ENCODE measurements at regions not wholly inside any gene's neighbourhood (a gene's known extent, or its start where the extent isn't known, plus 50 kb on each side); places are given as distances from the start of the nearest gene placed in this dataset.
A peak's percentile ranks its signal among the peaks of the same experiment; 100 is the strongest.

- intact Hi-C loops (cut with micrococcal nuclease) = loop anchor here in 1 of 2 donors (10.0 kb wide), 1 partner anchor 397 kb away; the partner anchor contains the start of gene NAPG
- ChIA-PET POLR2A (no interaction called here), CTCF (no interaction called here)
- ATAC-seq (no peak), DNase-seq (no peak)
- no peak overlapping the region for H3K27ac Mint-ChIP-seq
- Histone ChIP-seq H3K4me1 (ENCODE audit: control insufficient read depth in 2 of 2, insufficient read depth in 2 of 2, low read length in 2 of 2) (no peaks in the 10 kb centered on the region), H3K9me3 (ENCODE audit: control insufficient read depth in 2 of 3, low read length in 3 of 3) (no peaks in the 10 kb centered on the region), H3K36me3 (ENCODE audit: control insufficient read depth in 2 of 3, insufficient read depth in 3 of 3, low read length in 3 of 3) (no peaks in the 10 kb centered on the region), H3K27me3 (ENCODE audit: control insufficient read depth in 2 of 2, insufficient read depth in 2 of 2, low read length in 2 of 2) (peaks cover 0 to 2% of the 10 kb centered on the region in 2 donors), H3K4me3 (ENCODE audit: low read length) (no peak overlapping the region), H3K27ac (ENCODE audit: low read depth, low read length) (no peak overlapping the region)
- H3K9me3 Mint-ChIP-seq = peaks cover 0 to 1% (median 0%) of the 10 kb centered on the region in 11 donors
- no peak overlapping the region for H3K4me3 Mint-ChIP-seq
- H3K4me1 Mint-ChIP-seq = peaks cover 0 to 18% (median 0%) of the 10 kb centered on the region in 7 donors
- H3K27me3 Mint-ChIP-seq = peaks cover 23 to 48% (median 27%) of the 10 kb centered on the region in 5 donors
- no peaks in the 10 kb centered on the region for H3K36me3 Mint-ChIP-seq
Measured at GRCh38 chr18:10127729-10128128, 213.9 kb downstream of the VAPA start.

- no peaks in the 10 kb centered on the region for H3K36me3 Mint-ChIP-seq
- no peak overlapping the region for H3K4me3 Mint-ChIP-seq
- H3K27ac ChIP-seq (ENCODE audit: low read depth, low read length) = no peak overlapping the region
- no peaks in the 10 kb centered on the region for H3K36me3 ChIP-seq (ENCODE audit: control insufficient read depth in 2 of 3, insufficient read depth in 3 of 3, low read length in 3 of 3)
- peaks cover 28 to 61% (median 31%) of the 10 kb centered on the region in 5 donors for H3K27me3 Mint-ChIP-seq
- ChIA-PET CTCF (no interaction called here), POLR2A (no interaction called here)
- peaks cover 0 to 2% (median 0%) of the 10 kb centered on the region in 11 donors for H3K9me3 Mint-ChIP-seq
- H3K4me3 ChIP-seq (ENCODE audit: low read length) = no peak overlapping the region
- DNase-seq = no peak
- H3K27ac Mint-ChIP-seq = no peak overlapping the region
- H3K4me1 ChIP-seq (ENCODE audit: control insufficient read depth in 2 of 2, insufficient read depth in 2 of 2, low read length in 2 of 2) = no peaks in the 10 kb centered on the region
- peaks cover 0 to 10% (median 0%) of the 10 kb centered on the region in 7 donors for H3K4me1 Mint-ChIP-seq
- intact Hi-C loops (cut with micrococcal nuclease) = loop anchor here in 1 of 2 donors (10.0 kb wide), 1 partner anchor 396 kb away; the partner anchor contains the start of gene NAPG
- H3K27me3 ChIP-seq (ENCODE audit: control insufficient read depth in 2 of 2, insufficient read depth in 2 of 2, low read length in 2 of 2) = peaks cover 0 to 5% of the 10 kb centered on the region in 2 donors
- no peaks in the 10 kb centered on the region for H3K9me3 ChIP-seq (ENCODE audit: control insufficient read depth in 2 of 3, low read length in 3 of 3)
- no peak for ATAC-seq
Measured at GRCh38 chr18:10128921-10129501, 215.2 kb downstream of the VAPA start.

- intact Hi-C loops (cut with micrococcal nuclease) = no loop called here
- CTCF ChIA-PET = no interaction called here
- Mint-ChIP-seq H3K36me3 (no peaks in the 10 kb centered on the region), H3K4me3 (no peak overlapping the region), H3K4me1 (peaks cover 0 to 7% (median 0%) of the 10 kb centered on the region in 7 donors), H3K27ac (peak overlapping the region in 1 of 9 donors; percentile 39), H3K9me3 (peaks cover 0 to 2% (median 0%) of the 10 kb centered on the region in 11 donors), H3K27me3 (peaks cover 31 to 67% (median 35%) of the 10 kb centered on the region in 5 donors)
- Histone ChIP-seq H3K4me1 (ENCODE audit: control insufficient read depth in 2 of 2, insufficient read depth in 2 of 2, low read length in 2 of 2) (no peaks in the 10 kb centered on the region), H3K27ac (ENCODE audit: low read depth, low read length) (no peak overlapping the region), H3K4me3 (ENCODE audit: low read length) (no peak overlapping the region), H3K9me3 (ENCODE audit: control insufficient read depth in 2 of 3, low read length in 3 of 3) (no peaks in the 10 kb centered on the region), H3K27me3 (ENCODE audit: control insufficient read depth in 2 of 2, insufficient read depth in 2 of 2, low read length in 2 of 2) (peaks cover 0 to 5% of the 10 kb centered on the region in 2 donors), H3K36me3 (ENCODE audit: control insufficient read depth in 2 of 3, insufficient read depth in 3 of 3, low read length in 3 of 3) (no peaks in the 10 kb centered on the region)
- POLR2A ChIA-PET = no interaction called here
- no peak for ATAC-seq
- no peak for DNase-seq
Measured at GRCh38 chr18:10130606-10131005, 216.8 kb downstream of the VAPA start.

- CTCF ChIA-PET = no interaction called here
- no peaks in the 10 kb centered on the region for H3K36me3 ChIP-seq (ENCODE audit: control insufficient read depth in 2 of 3, insufficient read depth in 3 of 3, low read length in 3 of 3)
- H3K36me3 Mint-ChIP-seq = no peaks in the 10 kb centered on the region
- H3K4me1 Mint-ChIP-seq = peaks cover 0 to 7% (median 0%) of the 10 kb centered on the region in 7 donors
- peaks cover 0 to 2% (median 0%) of the 10 kb centered on the region in 11 donors for H3K9me3 Mint-ChIP-seq
- H3K27ac ChIP-seq (ENCODE audit: low read depth, low read length) = no peak overlapping the region
- intact Hi-C loops (cut with micrococcal nuclease) = no loop called here
- H3K4me3 Mint-ChIP-seq = no peak overlapping the region
- no peak overlapping the region for H3K27ac Mint-ChIP-seq
- no peak overlapping the region for H3K4me3 ChIP-seq (ENCODE audit: low read length)
- H3K4me1 ChIP-seq (ENCODE audit: control insufficient read depth in 2 of 2, insufficient read depth in 2 of 2, low read length in 2 of 2) = no peaks in the 10 kb centered on the region
- ATAC-seq (no peak), DNase-seq (no peak)
- peaks cover 0 to 5% of the 10 kb centered on the region in 2 donors for H3K27me3 ChIP-seq (ENCODE audit: control insufficient read depth in 2 of 2, insufficient read depth in 2 of 2, low read length in 2 of 2)
- no peaks in the 10 kb centered on the region for H3K9me3 ChIP-seq (ENCODE audit: control insufficient read depth in 2 of 3, low read length in 3 of 3)
- POLR2A ChIA-PET = no interaction called here
- peaks cover 31 to 71% (median 35%) of the 10 kb centered on the region in 5 donors for H3K27me3 Mint-ChIP-seq
Measured at GRCh38 chr18:10131081-10131459, 217.3 kb downstream of the VAPA start.

- H3K27me3 Mint-ChIP-seq = peaks cover 33 to 74% (median 35%) of the 10 kb centered on the region in 5 donors
- H3K27ac ChIP-seq (ENCODE audit: low read depth, low read length) = no peak overlapping the region
- POLR2A ChIA-PET = no interaction called here
- CTCF ChIA-PET = no interaction called here
- H3K27ac Mint-ChIP-seq = no peak overlapping the region
- peaks cover 0 to 7% (median 0%) of the 10 kb centered on the region in 7 donors for H3K4me1 Mint-ChIP-seq
- DNase-seq (no peak), ATAC-seq (no peak)
- peaks cover 0 to 5% of the 10 kb centered on the region in 2 donors for H3K27me3 ChIP-seq (ENCODE audit: control insufficient read depth in 2 of 2, insufficient read depth in 2 of 2, low read length in 2 of 2)
- no peak overlapping the region for H3K4me3 ChIP-seq (ENCODE audit: low read length)
- no peaks in the 10 kb centered on the region for H3K9me3 ChIP-seq (ENCODE audit: control insufficient read depth in 2 of 3, low read length in 3 of 3)
- H3K4me1 ChIP-seq (ENCODE audit: control insufficient read depth in 2 of 2, insufficient read depth in 2 of 2, low read length in 2 of 2) = no peaks in the 10 kb centered on the region
- peak overlapping the region in 4 of 10 donors; percentile 8 to 26 (median 14) for H3K4me3 Mint-ChIP-seq
- no peaks in the 10 kb centered on the region for H3K36me3 ChIP-seq (ENCODE audit: control insufficient read depth in 2 of 3, insufficient read depth in 3 of 3, low read length in 3 of 3)
- intact Hi-C loops (cut with micrococcal nuclease) = no loop called here
- peaks cover 0 to 2% (median 0%) of the 10 kb centered on the region in 11 donors for H3K9me3 Mint-ChIP-seq
- H3K36me3 Mint-ChIP-seq = no peaks in the 10 kb centered on the region
Measured at GRCh38 chr18:10131460-10132395, 217.9 kb downstream of the VAPA start.

- Mint-ChIP-seq H3K4me1 (peaks cover 0 to 7% (median 0%) of the 10 kb centered on the region in 7 donors), H3K9me3 (peaks cover 0 to 2% (median 0%) of the 10 kb centered on the region in 11 donors), H3K27ac (no peak overlapping the region), H3K36me3 (no peaks in the 10 kb centered on the region), H3K27me3 (peaks cover 22 to 67% (median 34%) of the 10 kb centered on the region in 5 donors), H3K4me3 (no peak overlapping the region)
- DNase-seq = no peak
- no peak overlapping the region for H3K4me3 ChIP-seq (ENCODE audit: low read length)
- no peaks in the 10 kb centered on the region for H3K4me1 ChIP-seq (ENCODE audit: control insufficient read depth in 2 of 2, insufficient read depth in 2 of 2, low read length in 2 of 2)
- no peaks in the 10 kb centered on the region for H3K9me3 ChIP-seq (ENCODE audit: control insufficient read depth in 2 of 3, low read length in 3 of 3)
- H3K36me3 ChIP-seq (ENCODE audit: control insufficient read depth in 2 of 3, insufficient read depth in 3 of 3, low read length in 3 of 3) = no peaks in the 10 kb centered on the region
- POLR2A ChIA-PET = no interaction called here
- peaks cover 0 to 5% of the 10 kb centered on the region in 2 donors for H3K27me3 ChIP-seq (ENCODE audit: control insufficient read depth in 2 of 2, insufficient read depth in 2 of 2, low read length in 2 of 2)
- CTCF ChIA-PET = no interaction called here
- intact Hi-C loops (cut with micrococcal nuclease) = no loop called here
- no peak for ATAC-seq
- H3K27ac ChIP-seq (ENCODE audit: low read depth, low read length) = no peak overlapping the region
Measured at GRCh38 chr18:10133516-10133915, 219.7 kb downstream of the VAPA start.

All from naive thymus-derived CD4-positive, alpha-beta T cell (primary cell).